Stimulated activated CD4-positive, alpha-beta T cell treated with anti-CD3 and anti-CD28 coated beads, Interleukin-4, amount 100 ng/mL, for 1 hour (primary cell): ENCODE measurements at regions not wholly inside any gene's neighbourhood (a gene's known extent, or its start where the extent isn't known, plus 50 kb on each side); places are given as distances from the start of the nearest gene placed in this dataset.

ENCODE experiments used
- DNase-seq: peaks from one replicate; pipeline ENCODE4 v3.0.0-alpha.2; 2020

- no peak for DNase-seq
Measured at GRCh38 chr18:38368886-38369285, 803.3 kb upstream of the CELF4 start.

DNA sequence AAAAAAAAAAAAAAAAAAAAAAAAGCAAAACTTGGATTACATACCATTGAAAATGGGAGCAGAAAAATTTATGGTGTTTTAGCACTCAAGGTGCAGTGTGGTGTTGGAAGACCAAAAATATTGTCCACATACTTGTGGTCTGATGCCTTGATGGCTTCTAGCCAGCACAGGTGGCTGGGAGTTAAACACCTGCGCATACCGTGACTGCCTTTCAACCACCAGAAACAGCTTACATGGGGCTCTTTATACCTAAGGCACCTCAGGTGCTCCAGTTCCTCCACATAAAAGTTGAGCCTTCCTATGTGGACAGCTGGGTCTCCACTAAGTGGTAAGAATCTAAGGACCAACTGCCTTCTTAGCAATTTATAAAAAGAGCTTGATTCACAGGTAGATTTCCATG is 802.6 kb upstream of the CELF4 start:
- no peak for DNase-seq

DNA sequence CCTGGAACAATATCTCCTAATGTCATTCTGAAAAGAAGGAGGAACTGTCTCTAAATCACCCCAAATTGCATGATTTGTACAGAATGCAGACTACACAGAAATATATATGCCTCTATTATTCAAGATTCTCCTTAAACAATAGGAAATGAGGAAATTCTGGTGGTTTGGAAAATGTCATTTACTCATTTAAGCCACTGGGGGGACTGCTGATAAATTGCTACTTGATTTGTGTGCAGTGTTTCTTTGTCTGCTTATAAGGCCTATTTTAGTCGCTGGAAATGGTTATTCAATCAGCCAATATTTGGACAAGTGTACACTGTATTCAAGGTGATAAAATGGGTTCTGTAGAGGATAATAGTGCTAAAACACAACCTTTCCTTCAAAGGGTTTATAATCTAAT is 801.9 kb upstream of the CELF4 start:
- DNase-seq: no peak

- DNase-seq: no peak
Measured at GRCh38 chr18:38362286-38362792, 796.7 kb upstream of the CELF4 start.

DNA sequence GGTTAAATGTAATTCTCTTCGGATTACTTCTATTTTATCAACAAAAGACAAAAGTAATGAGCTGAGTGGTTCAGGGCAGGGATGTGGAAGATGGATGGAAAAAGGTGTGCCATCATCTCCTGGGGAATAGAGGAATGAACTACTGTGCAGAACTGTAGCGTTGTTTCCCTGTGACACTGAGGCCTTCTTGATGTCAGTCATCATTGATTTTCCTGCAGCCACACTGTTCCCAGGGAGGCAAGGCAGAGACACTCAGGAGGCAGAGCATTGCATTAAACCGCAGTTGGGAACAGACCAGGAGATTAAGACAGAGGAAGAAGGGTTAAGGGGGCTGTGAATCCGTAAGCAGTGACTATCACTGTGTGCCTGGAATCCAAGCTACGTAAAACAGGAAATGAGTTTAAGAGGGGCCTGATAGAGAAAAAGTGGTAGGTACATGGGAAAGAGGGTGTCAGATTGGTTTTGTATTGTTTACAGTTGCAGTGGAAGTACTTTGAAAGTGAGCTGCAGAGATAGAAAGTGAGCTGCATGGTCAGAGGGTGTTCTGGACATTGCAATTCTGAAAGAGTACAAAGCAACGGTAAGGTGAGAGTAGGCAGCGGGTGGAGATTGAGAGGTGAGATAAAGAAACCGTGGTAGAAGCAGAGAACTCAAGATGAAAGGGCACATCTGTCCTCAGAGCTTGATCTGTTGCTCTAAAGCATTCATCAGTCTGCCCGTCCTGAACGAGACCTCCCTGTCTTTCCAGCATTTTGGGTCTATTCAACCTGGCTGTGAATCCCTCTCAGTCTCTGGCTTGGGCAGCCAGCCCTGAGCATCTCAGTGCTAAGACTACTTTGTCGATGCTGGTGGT is 793.4 kb upstream of the CELF4 start:
- DNase-seq: no peak

- DNase-seq: no peak
Measured at GRCh38 chr18:38353149-38353548, 787.6 kb upstream of the CELF4 start.

GRCh38 chr18:38350141-38350540 is 784.5 kb upstream of the CELF4 start:
- no peak for DNase-seq

- no peak for DNase-seq
Measured at GRCh38 chr18:38330573-38330972, 765.0 kb upstream of the CELF4 start.

GRCh38 chr18:38329145-38329544 is 763.5 kb upstream of the CELF4 start:
- DNase-seq: no peak

DNA sequence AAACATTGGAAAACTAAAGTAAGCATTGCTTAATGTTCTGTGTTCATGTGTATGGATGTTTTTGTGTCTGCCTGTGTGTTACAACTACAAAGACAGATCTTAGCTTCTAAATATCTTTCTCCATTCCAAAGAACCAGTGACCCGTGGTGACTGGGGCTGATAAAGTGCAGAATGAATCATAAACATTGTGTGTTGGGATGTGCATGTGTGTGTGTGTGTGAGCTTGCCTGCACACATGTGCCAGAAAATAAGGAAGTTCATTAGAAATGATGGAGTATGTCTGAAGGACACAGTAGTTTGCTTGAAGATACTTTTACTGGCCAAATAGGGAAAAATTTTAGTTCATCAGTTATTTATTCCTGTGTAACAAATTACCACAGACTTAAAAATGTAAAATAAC is 756.6 kb upstream of the CELF4 start:
- DNase-seq: no peak

GRCh38 chr18:38321262-38321661 is 755.7 kb upstream of the CELF4 start:
- no peak for DNase-seq

GRCh38 chr18:38318416-38318815 is 752.8 kb upstream of the CELF4 start:
- DNase-seq: no peak

- no peak for DNase-seq
Measured at GRCh38 chr18:38313831-38314230, 748.2 kb upstream of the CELF4 start.

DNA sequence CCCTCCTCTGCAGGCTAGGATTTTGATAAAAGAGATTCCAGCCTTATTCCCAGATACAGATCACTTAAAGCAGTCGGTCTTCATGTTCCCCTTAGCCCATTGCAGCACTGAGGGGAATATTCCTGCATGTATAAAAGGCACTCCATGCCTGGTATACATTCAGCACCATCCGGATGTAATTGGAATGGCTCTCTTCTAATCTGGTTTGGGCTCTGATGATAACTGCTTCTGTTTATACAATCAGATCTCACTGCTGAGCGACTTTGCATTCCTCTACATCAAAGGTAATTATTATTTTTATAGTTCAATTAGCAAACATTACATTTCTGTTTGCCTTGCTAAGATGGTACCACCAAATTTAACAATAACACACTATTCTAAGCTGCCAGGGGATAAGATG is 746.9 kb upstream of the CELF4 start:
- DNase-seq: no peak

GRCh38 chr18:38310936-38311335 is 745.3 kb upstream of the CELF4 start:
- DNase-seq: no peak

GRCh38 chr18:38307914-38308313 is 742.3 kb upstream of the CELF4 start:
- no peak for DNase-seq

- DNase-seq: no peak
Measured at GRCh38 chr18:38305961-38306360, 740.4 kb upstream of the CELF4 start.

GRCh38 chr18:38301621-38302020 is 736.0 kb upstream of the CELF4 start:
- DNase-seq: no peak

- no peak for DNase-seq
Measured at GRCh38 chr18:38297910-38298309, 732.3 kb upstream of the CELF4 start.

GRCh38 chr18:38290229-38290628 is 724.6 kb upstream of the CELF4 start:
- no peak for DNase-seq

GRCh38 chr18:38284972-38285371 is 719.4 kb upstream of the CELF4 start:
- DNase-seq: no peak

- DNase-seq: no peak
Measured at GRCh38 chr18:38263066-38263465, 697.5 kb upstream of the CELF4 start.

- DNase-seq: no peak
Measured at GRCh38 chr18:38262661-38263060, 697.1 kb upstream of the CELF4 start.

GRCh38 chr18:38257661-38258060 is 692.1 kb upstream of the CELF4 start:
- DNase-seq: no peak

GRCh38 chr18:38256366-38256765 is 690.8 kb upstream of the CELF4 start:
- no peak for DNase-seq
